GM19025 (cell line): ENCODE measurements at regions not wholly inside any gene's neighbourhood (a gene's known extent, or its start where the extent isn't known, plus 50 kb on each side); places are given as distances from the start of the nearest gene placed in this dataset.
"Not testable (repeated sequence)": the region's sequence is repeated elsewhere in the genome, so short reads cannot be mapped to it uniquely, and the experiment has no call there.

Experiments
- ATAC-seq: cut with Tn5 transposase; IDR thresholded peaks from one replicate; pipeline ENCODE4 v1.9.1; 2021; ENCODE audit warnings: mild to moderate bottlenecking, low read depth, moderate library complexity; ENCODE audit not compliant: unreplicated experiment

DNA sequence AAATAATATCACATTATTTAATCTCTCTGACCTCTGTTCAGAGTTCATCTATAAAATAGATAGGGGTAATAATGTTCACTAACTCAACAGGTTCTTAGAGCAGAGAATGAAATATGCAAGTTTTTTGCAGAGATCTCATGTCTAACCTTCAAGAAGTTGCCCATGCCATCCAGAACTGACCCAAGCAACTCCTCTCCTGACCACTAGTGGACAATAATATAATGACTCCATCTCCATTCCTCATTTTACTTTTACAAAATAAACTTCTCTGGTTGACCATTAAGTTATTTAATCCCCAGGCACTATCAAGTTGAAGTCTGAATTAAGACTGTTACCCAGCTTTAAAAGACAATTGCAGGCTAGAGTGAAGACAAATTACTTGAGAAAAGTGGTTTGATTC is 382.6 kb downstream of the KCNA4 start:
- no peak for ATAC-seq

DNA sequence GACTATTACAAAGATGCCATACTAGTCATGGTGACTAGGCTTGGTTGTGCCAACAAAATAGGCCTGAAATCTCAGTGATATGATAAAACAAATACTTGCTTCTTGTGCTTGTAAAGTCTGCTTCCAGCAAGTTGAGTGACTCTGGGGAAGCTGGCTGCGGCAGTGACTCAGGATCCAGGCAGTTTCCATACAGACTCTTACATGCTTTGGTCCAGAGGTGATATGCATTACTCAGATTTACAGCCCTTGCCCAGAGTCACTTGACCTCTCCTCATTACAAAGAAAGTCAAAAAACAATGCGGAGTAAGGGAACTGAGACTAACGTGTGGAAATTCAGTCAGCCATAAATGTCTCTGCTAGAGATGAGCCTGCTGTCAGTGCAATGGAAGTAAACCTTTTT is 387.5 kb downstream of the KCNA4 start:
- ATAC-seq, result no peak

DNA sequence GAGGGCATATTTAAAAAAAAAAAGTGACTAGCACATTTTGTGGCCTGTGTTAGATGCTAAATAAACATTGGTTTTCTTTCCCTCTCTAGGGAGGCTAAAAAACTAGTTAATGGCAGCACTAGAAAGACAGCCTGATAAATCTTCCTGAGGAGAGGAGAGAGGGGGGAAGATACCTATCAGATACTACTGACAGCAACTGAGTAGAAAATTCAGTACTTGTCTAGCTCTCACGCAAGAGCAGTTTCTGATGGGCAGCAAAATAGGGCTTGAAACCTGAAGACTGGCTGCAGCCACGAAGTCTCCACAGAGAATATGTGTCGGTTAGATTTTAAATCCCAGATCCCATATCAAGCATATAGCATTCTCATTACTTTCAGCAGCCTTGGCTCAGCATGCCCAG is 388.2 kb downstream of the KCNA4 start:
- no peak for ATAC-seq

DNA sequence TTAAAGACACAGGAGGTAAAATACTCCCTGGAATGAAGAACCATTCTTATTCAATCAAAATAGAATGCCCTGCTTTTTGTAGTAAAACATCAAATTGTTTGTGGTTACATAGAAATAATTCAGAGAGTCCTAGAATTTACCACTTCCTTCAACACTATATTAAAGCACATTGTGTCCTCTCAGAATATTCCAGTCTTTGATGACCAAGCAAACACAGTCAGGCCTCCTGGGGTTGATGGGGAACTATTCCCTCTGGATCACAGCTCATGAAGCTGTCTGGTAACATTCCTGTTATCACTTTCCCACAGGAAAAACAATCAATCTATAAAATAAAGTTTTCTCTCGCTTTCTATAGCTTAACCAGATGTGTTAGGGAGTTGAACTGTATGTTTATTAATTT is 389.3 kb downstream of the KCNA4 start:
- no peak for ATAC-seq

DNA sequence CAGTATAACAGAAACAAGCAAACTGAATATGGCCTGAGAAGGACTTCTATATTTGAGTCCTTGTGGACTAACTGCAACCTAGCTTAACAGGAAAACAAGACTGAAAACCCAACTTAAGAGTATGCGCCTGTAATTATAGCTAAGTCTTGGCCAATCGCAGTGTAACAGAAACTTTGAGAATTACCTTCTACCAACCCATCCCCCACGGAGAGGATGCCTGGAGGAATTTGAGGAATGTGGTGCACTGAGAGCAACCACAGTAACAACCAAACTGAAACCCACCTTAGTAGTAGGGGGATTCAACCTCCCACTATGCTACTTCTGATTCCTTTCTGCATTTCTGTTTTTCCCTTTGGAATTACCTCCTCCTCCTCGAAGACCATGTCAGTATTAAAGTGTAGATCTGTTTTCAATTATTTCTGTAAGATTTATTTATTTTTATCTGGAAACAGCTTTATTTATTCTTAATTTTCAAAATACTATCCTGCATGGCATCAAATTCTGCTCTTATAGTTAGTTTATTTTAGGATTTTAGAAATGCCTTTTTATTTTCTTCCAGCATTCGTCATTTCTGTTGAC is 393.6 kb downstream of the KCNA4 start:
- ATAC-seq, result no peak

DNA sequence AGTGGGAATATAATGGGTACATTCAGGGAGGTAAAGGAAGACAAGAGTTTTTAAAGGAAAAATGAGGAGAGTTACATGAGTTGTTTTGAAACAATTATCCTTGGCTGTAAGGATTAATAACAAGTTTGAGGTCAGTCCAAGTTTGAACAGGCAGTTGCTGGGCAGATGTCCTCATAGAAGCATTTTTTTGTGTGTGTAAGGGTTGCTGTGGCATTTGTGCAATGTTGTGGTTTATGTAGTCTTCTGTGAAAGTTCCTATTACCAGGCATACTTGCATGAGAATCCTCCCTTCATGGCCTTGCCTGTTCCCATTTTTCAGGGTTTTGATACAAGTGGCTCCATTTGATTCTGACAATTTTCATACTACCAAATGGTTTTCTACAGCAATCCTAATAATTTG is 400.2 kb downstream of the KCNA4 start:
- ATAC-seq, result no peak

DNA sequence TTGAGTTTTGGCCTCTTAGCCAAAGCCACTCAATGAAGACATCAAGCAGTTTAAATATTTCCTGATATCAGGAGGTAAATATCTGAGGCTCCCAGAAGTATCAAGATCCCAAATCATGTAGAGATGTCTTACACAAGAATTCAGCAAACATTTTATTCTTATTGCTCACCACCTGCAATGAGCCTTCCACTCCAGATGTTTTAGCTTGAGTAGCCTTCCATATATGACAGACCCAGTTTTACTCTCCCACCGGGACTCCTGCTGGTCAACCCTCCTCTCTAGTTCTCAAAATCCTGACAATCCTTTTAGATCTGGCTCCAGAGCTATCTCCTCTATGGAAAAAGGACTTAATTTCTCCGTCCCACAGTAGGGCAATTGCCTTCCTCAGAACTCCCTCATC is 404.4 kb downstream of the KCNA4 start:
- no peak for ATAC-seq

DNA sequence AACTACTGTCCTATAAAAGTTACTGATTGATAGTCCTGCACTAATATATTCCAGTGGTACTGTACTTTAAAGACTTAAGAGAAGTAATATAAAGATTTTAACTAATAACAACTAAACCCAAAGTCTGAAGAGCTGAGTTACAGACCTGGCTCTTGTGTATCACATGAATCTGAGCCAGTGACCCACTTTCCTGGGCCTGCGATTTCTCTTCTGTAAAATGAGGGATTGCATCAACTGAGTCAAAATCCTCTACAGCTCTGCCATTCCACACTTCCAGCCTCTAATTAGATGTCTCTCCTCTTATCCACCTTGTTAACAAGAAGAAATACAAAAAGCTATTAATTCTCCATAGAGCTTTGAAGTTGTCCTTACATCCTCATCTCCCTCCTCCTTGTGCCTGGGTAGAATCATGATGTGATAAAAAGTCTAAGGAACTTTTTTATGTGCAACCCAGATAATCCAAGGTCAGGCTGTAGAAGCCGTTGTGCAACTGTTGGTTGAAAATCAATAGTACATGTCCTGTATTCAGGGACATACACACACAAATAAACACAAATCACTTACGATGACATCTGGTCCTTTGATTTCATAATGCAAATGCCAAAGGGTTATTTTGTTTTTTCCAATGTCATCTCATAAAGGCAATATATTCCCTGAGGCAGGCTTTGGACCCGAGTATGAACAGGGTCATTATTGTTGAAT is 410.3 kb downstream of the KCNA4 start:
- ATAC-seq, result no peak

DNA sequence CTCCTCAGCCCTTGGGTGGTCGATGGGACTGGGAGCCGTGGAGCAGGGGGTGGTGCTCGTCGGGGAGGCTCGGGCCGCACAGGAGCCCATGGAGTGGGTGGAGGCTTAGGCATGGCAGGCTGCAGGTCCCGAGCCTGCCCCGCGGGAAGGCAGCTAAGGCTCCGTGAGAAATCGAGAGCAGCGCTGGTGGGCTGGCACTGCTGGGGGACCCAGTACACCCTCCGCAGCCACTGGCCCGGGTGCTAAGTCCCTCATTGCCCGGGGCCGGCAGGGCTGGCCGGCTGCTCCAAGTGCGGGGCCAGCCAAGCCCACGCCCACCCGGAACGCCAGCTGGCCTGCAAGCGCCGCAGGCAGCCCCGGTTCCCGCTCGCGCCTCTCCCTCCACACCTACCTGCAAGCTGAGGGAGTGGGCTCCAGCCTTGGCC is 416.7 kb downstream of the KCNA4 start:
- ATAC-seq, result not testable (repeated sequence)

DNA sequence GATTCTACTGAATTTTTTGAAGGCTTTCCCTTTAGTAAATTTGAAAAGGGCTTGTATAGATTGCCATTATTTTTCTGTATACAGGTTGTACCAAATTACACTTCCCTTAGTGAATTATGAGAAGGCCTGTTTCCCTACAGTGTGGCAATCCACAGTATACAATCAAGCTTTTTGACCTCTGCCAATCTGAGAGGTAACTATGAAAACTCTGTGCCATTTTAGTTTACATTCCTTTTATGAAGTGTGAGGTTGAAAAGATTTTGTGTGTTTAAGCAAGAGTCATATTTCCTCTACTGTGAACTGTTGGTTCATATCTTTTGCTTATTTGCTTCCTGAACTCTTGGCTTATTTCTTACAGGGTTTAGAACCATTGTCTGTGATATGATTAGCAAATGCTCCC is 432.5 kb downstream of the KCNA4 start:
- ATAC-seq, result no peak

DNA sequence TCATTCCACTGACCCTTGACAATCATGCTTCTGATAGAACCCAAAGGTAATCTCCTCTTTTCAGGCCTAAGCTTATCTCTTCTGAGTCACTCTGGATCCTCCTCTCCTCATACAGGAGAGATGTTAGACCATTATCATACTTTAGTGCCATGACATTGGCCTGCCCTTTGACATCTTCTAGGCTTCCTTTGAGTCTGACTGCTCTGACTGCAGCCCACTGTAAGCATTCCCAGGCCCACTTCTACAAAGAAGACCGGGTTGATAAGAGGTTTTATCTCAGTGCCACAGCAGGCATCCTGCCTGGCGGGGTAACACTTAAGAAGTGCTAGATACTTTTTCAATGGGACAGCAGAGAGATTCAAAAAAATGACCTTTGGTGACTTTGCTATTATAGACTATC is 438.0 kb downstream of the KCNA4 start:
- no peak for ATAC-seq

DNA sequence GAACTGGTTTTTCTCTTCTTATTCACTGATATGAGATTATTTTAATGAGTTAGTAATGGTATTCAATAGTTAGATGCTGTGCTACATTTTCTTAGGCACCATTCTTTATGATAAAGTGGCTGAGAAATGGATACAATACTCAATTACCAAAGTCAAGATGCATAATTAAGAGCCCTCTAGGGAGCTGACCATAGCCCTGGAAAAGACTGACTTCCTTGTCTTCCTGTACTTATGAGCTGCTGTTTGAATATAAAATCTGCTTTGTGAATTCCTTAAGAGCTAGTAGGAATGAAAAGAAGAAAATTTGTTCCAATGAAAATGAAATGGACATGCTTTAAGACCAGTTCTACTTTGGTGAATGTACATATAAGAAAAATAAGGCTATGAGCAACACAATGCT is 452.3 kb downstream of the KCNA4 start:
- no peak for ATAC-seq

DNA sequence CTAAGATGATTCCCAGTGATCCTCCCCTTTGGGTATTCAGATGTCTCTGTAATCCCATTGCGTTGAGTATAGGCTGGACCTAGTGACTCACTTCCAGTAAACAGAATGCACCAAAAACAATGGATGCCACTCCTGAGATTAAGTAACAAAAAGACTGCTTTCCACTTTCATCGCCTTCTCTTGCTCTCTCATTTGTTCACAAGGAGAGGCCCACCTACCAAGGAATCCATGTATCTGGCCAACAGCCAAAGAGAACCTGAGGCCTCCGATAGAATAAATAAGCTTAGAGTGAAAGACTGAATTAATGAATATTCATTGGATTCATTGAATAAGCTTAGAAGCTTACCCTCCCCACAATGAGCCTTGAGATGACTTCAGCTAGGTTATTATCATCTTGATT is 454.6 kb downstream of the KCNA4 start:
- no peak for ATAC-seq

DNA sequence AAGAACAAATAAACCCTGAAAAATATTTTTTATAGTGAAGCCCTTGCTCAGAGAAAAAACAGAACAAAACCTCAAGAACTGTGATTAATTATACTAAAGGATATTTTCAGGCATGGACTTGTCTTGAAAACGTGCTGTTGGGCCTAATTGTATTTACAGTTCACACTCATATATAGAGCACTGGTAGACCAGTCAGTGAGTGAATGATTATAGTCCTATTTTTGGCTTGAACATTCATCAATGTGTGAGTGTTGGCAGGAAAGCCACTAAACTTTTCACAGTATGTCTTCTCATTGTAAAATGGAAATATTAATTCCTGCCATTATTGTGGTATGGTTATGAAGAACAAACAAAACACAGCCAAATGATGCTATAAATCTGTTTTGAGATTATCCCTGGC is 462.8 kb downstream of the KCNA4 start:
- no peak for ATAC-seq

DNA sequence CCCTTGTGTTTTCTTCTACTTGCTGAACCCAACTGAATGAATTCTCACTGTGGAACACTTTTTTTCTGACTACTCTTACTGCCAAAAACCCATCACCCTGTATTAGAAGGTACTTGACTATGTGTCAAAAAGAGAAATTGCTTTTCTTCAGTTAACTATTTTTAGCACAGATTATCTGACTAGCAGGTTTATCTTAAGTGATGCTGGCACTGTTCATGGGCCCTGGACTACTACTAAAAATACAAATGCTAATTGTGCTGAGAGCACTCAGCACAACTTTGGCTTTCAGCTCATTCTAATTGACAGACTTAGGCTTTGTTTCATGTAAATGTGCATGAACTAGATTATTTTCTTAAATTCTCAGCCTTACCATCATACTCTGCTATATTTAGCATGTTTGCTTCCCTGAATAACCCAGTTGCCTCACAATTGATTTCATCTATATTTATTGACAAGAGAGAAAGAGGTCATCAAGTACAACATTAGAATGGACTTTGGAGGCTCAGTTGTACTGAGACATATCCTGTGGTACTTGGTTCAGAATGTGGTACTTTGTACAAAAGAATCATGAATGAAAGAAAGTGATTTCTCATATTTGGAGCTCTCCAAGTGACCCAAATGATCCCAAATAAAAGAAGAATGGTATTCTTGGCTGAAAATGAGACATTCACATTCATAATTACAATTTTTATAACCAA is 478.3 kb downstream of the KCNA4 start:
- no peak for ATAC-seq

DNA sequence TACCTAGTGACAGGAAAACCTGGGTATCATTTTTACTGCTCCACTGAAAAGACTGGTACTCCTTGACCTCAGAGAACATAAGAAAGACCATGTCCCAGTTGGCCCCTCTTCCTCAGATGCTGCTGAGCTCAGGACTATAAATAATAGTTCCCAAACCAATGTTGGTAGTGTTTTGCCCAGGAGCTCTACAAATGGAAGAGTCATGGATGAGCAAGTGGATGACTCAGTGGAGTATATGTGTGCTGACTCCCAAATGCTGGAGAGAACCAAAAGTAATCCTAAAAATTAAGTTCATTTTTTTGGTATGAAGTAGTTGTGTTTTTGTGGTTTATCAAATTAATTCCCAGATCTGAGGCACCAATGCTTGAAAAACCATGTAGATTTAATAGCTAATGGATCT is 482.0 kb downstream of the KCNA4 start:
- no peak for ATAC-seq

DNA sequence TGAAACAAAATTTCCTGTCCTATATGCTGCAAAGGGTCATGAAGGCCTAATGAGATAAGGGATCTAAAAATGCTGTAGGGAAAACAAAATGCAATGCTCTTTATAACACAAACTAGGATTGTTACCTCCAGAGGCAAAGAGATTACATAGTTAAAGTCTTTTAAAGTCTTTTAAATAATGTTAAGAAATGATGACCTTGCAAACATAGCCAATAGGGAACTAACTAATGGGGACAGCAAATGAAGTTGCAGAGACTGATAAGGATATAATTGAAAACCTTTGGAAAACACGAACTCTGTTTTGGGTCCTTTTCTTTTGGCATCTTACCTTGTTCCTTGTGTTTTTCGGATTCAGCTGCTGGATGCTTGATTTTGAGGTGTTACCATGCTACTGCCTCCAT is 485.9 kb downstream of the KCNA4 start:
- no peak for ATAC-seq

DNA sequence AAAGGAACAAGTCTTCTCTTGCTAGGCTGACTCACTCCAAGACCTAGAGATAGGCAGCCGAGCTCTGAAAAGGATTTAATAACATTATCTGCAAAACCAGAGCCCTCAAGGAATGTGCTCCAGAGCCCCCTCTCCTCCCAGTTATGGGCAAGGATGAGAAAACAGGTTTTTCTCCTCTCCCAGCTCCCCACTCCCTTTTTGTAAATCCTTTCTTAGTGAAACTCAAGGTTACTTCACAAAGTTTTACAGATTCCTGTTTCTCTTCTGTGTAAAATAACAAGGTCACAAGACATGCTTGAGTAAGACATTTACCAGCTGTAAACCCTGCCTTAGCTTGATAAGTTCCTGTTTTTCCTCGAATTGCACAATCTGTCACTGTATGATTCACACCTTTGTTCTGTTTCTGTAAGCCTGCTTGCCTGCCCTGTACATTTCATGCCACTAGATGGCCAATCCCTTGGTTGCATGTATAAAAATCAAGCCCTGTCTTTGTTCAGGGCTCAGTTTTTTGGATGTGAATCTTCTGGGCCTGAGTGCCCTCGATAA is 489.4 kb downstream of the KCNA4 start:
- ATAC-seq, result no peak

DNA sequence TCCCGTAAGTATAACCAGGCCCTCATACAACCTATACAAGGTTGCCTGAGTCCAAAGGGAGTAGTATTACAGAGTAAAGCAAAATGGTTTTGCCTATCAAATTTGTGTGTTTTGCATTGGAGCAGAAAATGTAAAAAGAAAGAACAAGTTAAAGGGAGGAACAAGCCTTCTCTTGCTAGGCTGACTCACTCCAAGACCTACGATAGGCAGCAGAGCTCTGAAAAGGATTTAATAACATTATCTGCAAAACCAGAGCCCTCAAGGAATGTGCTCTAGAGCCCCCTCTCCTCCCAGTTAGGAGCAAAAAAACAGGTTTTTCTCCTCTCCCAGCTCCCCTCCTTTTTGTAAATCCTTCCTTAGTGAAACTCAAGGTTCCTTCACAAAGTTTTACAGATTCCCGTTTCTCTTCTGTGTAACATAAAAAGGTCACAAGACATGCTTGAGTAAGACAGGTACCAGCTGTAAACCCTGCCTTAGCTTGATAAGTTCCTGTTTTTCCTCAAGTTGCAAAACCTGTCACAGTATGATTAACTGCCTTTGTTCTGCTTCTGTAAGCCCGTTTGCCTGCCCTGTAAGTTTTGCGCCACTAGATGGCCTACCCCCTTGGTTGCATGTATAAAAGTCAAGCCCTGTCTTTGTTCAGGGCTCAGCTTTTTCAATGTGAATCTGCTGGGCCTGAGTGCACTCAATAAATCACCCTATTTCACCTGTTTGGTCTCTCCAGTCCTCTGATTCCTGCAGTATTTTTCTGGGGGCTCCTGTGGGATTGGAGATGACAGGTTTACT is 498.2 kb downstream of the KCNA4 start:
- no peak for ATAC-seq

DNA sequence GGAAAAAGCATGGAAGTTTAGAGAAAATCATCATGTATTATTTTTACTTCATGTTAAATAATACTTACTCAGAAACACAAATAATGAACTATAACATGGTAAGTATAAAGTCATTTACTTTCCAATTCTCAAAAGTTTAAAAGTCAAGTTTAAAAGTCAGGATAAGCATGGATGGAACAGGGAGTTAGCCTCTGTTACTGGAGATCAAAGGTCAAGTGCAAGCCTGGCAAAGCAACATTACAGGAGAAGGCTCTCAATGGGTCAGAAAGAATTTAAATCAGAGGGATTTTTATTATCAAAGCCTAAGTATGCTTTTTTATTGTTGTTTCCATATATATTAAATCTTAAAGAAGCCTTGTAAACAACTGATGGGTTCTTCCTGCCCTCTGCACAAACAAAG is 505.4 kb downstream of the KCNA4 start:
- no peak for ATAC-seq

DNA sequence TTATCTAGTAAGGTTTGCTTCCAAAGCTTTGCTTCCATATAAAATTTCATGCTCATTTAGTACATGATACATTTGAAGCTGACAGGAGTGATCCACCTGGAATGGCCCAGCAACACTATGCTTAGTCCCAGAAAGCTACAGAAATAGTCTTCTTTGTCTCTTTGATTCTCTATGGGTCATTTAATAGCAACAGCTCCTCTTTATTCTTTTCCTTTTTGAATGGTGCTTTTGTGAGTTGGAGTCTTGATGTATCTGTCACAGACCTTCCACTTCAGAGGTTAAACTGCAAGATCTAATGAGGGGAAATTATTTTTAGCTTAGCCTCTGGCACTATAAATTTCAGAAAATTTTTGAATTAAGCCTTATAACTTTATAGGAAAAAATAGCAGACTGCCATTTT is 509.5 kb downstream of the KCNA4 start:
- ATAC-seq, result no peak
